ENCODE measurements at regions not wholly inside any gene's neighbourhood (a gene's known extent, or its start where the extent isn't known, plus 50 kb on each side); places are given as distances from the start of the nearest gene placed in this dataset.

DNA sequence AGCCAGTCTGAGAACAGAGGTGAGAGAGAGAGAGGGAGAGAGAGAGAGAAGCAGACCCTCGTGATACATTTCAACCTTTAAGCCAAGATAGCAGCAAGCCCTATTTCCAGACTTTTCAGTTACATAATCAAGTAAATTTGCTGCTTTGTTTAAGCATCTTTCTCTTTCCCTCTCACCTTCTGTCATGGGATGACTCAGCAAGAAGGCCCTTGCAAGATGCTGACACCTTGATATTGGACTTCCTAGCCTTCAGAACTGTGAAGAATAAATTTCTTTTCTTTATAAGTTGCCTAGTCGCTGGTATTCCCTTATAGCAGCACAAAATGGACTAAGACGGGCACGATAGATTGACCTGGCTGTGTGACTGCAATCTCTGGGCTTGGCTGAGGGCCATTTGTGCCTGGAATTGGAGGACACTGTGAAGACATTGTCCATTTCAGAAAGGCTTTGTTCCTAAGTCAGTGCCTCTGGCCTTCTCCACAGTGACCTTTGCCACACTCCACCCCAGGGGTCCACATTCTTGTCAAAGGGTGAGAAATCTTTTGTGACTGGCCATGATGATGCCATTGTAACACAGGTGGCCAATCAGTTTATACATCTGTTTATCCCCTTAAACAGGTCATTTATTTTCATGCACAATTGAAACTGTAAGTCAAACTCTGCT, 51.3 kb upstream of the ITSN2 start:
- no peaks in the 10 kb centered on the region for H3K9me3 Mint-ChIP-seq
- no peak overlapping the region for H3K4me3 Mint-ChIP-seq
- H3K27ac Mint-ChIP-seq = no peak overlapping the region
- H3K36me3 Mint-ChIP-seq = no peaks in the 10 kb centered on the region
- H3K27me3 Mint-ChIP-seq = peaks cover 9% of the 10 kb centered on the region
- ATAC-seq = no peak
- no peaks in the 10 kb centered on the region for H3K4me1 Mint-ChIP-seq

DNA sequence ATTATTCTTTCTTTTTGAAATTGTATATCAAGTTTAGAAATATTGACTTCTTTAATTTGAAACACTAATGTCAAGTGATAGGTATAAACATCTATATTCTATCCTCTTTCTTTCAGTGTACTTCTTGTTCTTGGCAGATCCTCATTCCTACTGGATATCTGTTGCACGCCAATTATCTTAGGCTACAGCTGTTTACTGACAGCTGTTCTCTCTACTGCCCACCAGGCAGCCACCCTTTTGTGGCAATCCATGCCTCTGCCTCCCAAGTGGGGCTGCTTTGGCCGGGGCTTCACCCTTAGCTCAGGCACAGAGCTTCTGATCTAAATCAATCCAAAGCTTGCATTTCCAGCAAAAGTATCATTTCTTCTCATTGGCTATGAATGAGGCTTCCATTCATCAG, 50.6 kb upstream of the ITSN2 start:
- H3K9me3 Mint-ChIP-seq = no peaks in the 10 kb centered on the region
- H3K27me3 Mint-ChIP-seq = peaks cover 9% of the 10 kb centered on the region
- no peaks in the 10 kb centered on the region for H3K36me3 Mint-ChIP-seq
- no peak for ATAC-seq
- no peaks in the 10 kb centered on the region for H3K4me1 Mint-ChIP-seq
- H3K27ac Mint-ChIP-seq = no peak overlapping the region
- H3K4me3 Mint-ChIP-seq = no peak overlapping the region

DNA sequence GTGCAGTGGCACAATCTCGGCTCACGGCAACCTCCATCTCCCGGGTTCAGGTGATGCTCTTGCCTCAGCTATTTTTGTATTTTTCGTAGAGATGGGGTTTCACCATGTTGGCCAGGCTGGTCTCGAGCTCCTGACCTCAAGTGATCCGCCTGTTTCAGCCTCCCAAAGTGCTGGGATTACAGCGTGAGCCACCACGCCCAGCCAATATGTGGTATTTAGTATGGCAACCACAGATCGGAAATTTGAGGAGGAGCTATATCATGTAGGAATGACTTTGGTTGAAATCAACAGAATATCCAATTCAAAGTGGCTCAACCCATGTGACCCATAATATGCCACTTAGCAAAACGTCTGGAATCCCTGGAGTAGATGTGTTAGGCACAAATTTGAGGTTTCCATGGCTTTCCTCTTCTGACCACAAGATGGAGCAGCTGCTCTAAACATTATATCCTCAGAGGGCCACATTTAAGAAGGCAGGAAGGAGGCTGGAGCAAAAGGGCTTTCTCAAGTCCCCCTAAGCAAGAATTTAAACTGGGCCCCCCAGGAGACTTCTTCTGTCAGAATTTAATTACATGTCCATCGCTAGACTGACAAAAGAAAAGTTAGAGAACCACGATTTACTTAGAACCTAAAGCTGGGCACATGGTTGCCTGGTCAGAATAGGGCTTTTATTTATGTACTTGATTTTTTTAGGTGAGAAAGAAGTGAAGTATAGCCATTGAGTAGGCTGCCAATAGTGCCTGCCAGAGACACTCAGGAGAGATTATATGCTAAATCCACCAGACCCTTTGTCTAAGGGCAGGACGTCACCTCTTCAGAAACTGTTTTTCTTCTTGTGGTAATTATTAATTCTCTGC, 49.6 kb upstream of the ITSN2 start:
- Mint-ChIP-seq H3K36me3 (no peaks in the 10 kb centered on the region), H3K9me3 (no peaks in the 10 kb centered on the region), H3K27ac (no peak overlapping the region), H3K4me3 (no peak overlapping the region), H3K27me3 (peaks cover 9% of the 10 kb centered on the region), H3K4me1 (no peaks in the 10 kb centered on the region)
- peak; percentile 70 for ATAC-seq
